Keratinocyte (primary cell): ENCODE measurements at regions not wholly inside any gene's neighbourhood (a gene's known extent, or its start where the extent isn't known, plus 50 kb on each side); places are given as distances from the start of the nearest gene placed in this dataset.

Source experiments
- CTCF ChIP-seq, 3 experiments: IDR thresholded peaks in 1 of 3; conservative IDR thresholded peaks in 1 of 3; optimal IDR thresholded peaks in 1 of 3; 2 replicates in 2 of 3; 3 replicates in 1 of 3; pipeline versions ENCODE3 to v1.5.1; 2011; ENCODE audit warnings: low read length in 3 of 3, mild to moderate bottlenecking in 3 of 3, moderate library complexity in 2 of 3, control low read depth in 1 of 3, inconsistent platforms in 1 of 3; ENCODE audit not compliant: insufficient read depth in 2 of 3; ENCODE audit errors: extremely low read depth in 1 of 3
- EZH2 ChIP-seq: IDR thresholded peaks from one replicate; pipeline ENCODE4 v1.6.1; 2012; ENCODE audit warnings: inconsistent platforms, mild to moderate bottlenecking, low read length, moderate library complexity

- TF ChIP-seq CTCF (optimal IDR thresholded peaks at IDR 0.05 in 1 of 3, IDR thresholded peaks at IDR 0.05 in 1 of 3, conservative IDR thresholded peaks at IDR 0.05 in 1 of 3; ENCODE audit: extremely low read depth in 1 of 3, insufficient read depth in 2 of 3, low read length in 3 of 3) (no peak), EZH2 (no peak)
These were observed 80.6 kb downstream of the NIBAN1 start for GRCh38 chr1:184893695-184894094.
